Ovary (tissue), 7 donors: ENCODE measurements at regions not wholly inside any gene's neighbourhood (a gene's known extent, or its start where the extent isn't known, plus 50 kb on each side); places are given as distances from the start of the nearest gene placed in this dataset.
"Not testable (repeated sequence)": the region's sequence is repeated elsewhere in the genome, so short reads cannot be mapped to it uniquely, and the experiment has no call there.

ENCODE experiments used
- DNase-seq, 5 donors: peaks; one replicate each; pipeline ENCODE4 v3.0.0-alpha.2; 2019 to 2020
- H3K27ac ChIP-seq, 2 donors: fragments of 200-600 bp; one replicate each; pipeline versions ENCODE4 v1.5.1 to v1.8.0; 2019 to 2022
- H3K27me3 ChIP-seq: fragments of 200-600 bp; one replicate; pipeline ENCODE4 v1.8.0; 2022
- H3K36me3 ChIP-seq: fragments of 200-600 bp; sonication (generic); one replicate; pipeline ENCODE4 v1.5.1; 2019
- H3K4me1 ChIP-seq: one replicate; pipeline ENCODE4 v1.8.1; 2013; ENCODE audit warnings: mild to moderate bottlenecking, moderate library complexity; ENCODE audit not compliant: insufficient read depth
- H3K4me3 ChIP-seq: fragments of 200-600 bp; sonication (generic); one replicate; pipeline ENCODE4 v1.5.1; 2017
- H3K9me3 ChIP-seq, 2 donors: fragments of 200-600 bp in 1 of 2; sonication (generic) in 1 of 2; one replicate each; pipeline versions ENCODE4 v1.5.1 to v1.8.1; 2013 to 2019; ENCODE audit warnings: mild to moderate bottlenecking in 1 of 2, moderate library complexity in 1 of 2
- EP300 ChIP-seq: sonication (generic); formaldehyde crosslinking; IDR thresholded peaks from one replicate; pipeline ENCODE4 v1.6.1; 2017; ENCODE audit warnings: antibody characterized with exemption
- POLR2A ChIP-seq: fragments of 450-650 bp; IDR thresholded peaks from one replicate; pipeline ENCODE4 v1.6.1; 2017; ENCODE audit warnings: antibody characterized with exemption, mild to moderate bottlenecking, moderate library complexity
- WGBS, 3 donors: extraction: QIAGEN DNeasy Blood & Tissue Kit in 1 of 3; methylation state at CpG; one replicate each; pipeline versions ENCODE4 v1.1.5 to v1.1.7; 2013 to 2017; 5-methylcytosine and 5-hydroxymethylcytosine counted together
- intact Hi-C, 4 donors: fragments of 100-400 bp; cut with DNase I; formaldehyde crosslinking; loops; one replicate each; pipeline versions ENCODE4 v1.11.0 to v1.15.1; 2022 to 2023
- TF ChIP-seq, protein P1 (sequence below), 3 donors: fragments of 450-650 bp in 2 of 3; fragments of 200-600 bp in 1 of 3; IDR thresholded peaks; one replicate each; pipeline versions ENCODE4 v1.5.1 to v1.8.0; 2016 to 2022; ENCODE audit warnings: antibody characterized with exemption in 3 of 3, mild to moderate bottlenecking in 1 of 3
- donor health status: DM: no; HTN: no; CAD: no; lungs with moderate emphysema.
- donor health status: DM: no; HTN: no; CAD: no.
- donor health status: Bipolar disorder and iron deficiency.
- donor health status: DM: no; HTN: no; CAD: no.
- donor health status: DM: yes; HTN: yes; CAD: no.

DNA sequence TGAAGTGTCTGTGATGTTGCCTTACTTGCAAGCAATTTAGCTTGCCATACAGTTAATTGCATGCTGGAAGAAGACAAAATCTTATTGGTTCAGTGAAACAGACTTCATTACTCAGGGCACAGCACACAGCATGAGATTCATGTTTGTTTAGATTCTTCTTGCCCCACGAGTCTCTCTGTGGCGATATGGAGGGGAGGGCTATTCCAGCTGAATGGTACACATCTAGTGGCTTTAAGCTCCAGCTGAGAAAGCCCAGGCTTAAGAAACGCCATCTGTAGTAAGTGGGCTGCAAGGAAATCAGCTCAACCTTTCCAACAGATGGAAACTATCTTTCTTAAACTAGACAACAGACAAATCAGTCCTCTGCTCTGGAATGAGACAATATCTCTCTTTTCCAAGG is 1022.0 kb downstream of the NCAM2 start:
- no peak for DNase-seq
- H3K4me1 ChIP-seq: no peaks in the 10 kb centered on the region
- no peak overlapping the region for H3K27ac ChIP-seq
- TF ChIP-seq, protein P1, sequence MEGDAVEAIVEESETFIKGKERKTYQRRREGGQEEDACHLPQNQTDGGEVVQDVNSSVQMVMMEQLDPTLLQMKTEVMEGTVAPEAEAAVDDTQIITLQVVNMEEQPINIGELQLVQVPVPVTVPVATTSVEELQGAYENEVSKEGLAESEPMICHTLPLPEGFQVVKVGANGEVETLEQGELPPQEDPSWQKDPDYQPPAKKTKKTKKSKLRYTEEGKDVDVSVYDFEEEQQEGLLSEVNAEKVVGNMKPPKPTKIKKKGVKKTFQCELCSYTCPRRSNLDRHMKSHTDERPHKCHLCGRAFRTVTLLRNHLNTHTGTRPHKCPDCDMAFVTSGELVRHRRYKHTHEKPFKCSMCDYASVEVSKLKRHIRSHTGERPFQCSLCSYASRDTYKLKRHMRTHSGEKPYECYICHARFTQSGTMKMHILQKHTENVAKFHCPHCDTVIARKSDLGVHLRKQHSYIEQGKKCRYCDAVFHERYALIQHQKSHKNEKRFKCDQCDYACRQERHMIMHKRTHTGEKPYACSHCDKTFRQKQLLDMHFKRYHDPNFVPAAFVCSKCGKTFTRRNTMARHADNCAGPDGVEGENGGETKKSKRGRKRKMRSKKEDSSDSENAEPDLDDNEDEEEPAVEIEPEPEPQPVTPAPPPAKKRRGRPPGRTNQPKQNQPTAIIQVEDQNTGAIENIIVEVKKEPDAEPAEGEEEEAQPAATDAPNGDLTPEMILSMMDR (IDR thresholded peaks at IDR 0.05): no peak
- TF ChIP-seq POLR2A (no peak), EP300 (no peak)
- intact Hi-C loops: no loop called here
- H3K4me3 ChIP-seq: no peak overlapping the region
- no peaks in the 10 kb centered on the region for H3K27me3 ChIP-seq
- 23 to 52% (median 26%) methylated on average over 3 of the region's 3 CpGs for WGBS, 3 donors
- no peaks in the 10 kb centered on the region for H3K36me3 ChIP-seq
- H3K9me3 ChIP-seq: no peaks in the 10 kb centered on the region

DNA sequence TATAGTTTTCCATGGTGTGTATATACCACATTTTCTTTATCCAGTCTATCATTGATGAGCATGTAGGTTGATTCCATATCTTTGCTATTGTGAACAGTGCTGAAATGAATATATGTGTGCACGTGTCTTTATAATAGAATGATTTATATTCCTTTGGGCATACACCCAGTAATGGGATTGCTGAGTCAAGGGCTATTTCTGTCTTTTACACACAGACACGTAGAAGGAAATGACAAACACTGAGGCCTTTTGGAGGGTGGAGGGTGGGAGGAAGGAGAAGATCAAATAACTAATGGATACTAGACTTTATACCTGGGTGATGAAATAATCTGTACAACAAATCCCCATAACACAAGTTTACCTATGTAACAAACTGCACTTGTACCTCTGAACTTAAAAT is 1025.7 kb downstream of the NCAM2 start:
- H3K4me3 ChIP-seq, intact Hi-C loops, DNase-seq, H3K4me1 ChIP-seq, H3K36me3 ChIP-seq, H3K9me3 ChIP-seq, H3K27me3 ChIP-seq, H3K27ac ChIP-seq: not testable (repeated sequence)
- 70 to 80% (median 72%) methylated on average over 2 of the region's 2 CpGs for WGBS, 3 donors

DNA sequence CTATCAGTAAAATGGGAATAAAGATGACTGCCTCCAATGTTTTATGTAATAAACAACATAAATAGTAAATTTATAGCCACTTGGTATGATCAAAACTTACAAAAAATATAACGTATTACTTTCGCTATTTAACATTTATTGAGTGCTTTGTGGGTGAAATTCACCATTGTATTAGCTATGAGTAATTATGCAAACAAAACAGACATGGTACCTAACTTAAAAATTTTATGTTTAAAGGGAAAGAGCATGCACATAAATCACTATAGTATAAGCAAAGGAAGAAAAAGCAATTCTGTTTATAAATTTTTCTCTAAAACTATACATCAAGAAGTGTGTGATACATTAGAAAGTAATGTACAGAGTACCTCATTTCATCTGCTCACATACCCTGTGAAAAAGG is 1046.2 kb downstream of the NCAM2 start:
- H3K36me3 ChIP-seq: no peaks in the 10 kb centered on the region
- no peak for DNase-seq
- intact Hi-C loops: no loop called here
- H3K27ac ChIP-seq: no peak overlapping the region
- TF ChIP-seq, protein P1 (IDR thresholded peaks at IDR 0.05): no peak
- TF ChIP-seq POLR2A (no peak), EP300 (no peak)
- WGBS, 3 donors: 83 to 88% (median 87%) methylated on average over 2 of the region's 2 CpGs
- H3K4me3 ChIP-seq: no peak overlapping the region
- H3K9me3 ChIP-seq: no peaks in the 10 kb centered on the region
- H3K27me3 ChIP-seq: no peaks in the 10 kb centered on the region
- H3K4me1 ChIP-seq: no peaks in the 10 kb centered on the region

DNA sequence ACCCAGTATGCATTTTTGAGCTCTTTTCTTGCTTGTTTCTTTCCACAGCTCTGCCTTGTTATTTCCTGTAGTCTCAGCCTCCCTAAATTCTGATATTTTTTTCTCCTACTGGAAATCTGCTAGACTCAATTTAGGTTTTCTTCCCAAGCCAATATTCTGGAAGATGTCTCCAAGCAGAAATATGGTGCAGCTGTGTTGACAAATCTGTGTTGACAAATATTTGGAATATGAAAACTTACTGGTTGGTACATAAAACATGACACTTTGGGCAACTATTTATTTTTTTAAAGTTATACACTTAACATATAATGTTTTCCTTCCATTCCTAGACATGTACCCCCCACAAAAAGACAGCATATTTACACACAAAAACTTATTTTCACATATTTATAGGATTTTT is 1048.4 kb downstream of the NCAM2 start:
- DNase-seq: no peak
- H3K4me1 ChIP-seq: no peaks in the 10 kb centered on the region
- no peaks in the 10 kb centered on the region for H3K36me3 ChIP-seq
- no peak overlapping the region for H3K4me3 ChIP-seq
- no peaks in the 10 kb centered on the region for H3K27me3 ChIP-seq
- H3K9me3 ChIP-seq: no peaks in the 10 kb centered on the region
- H3K27ac ChIP-seq: no peak overlapping the region
- no peak for TF ChIP-seq POLR2A
- TF ChIP-seq, protein P1 (IDR thresholded peaks at IDR 0.05): no peak
- no peak for TF ChIP-seq EP300
- intact Hi-C loops: no loop called here

DNA sequence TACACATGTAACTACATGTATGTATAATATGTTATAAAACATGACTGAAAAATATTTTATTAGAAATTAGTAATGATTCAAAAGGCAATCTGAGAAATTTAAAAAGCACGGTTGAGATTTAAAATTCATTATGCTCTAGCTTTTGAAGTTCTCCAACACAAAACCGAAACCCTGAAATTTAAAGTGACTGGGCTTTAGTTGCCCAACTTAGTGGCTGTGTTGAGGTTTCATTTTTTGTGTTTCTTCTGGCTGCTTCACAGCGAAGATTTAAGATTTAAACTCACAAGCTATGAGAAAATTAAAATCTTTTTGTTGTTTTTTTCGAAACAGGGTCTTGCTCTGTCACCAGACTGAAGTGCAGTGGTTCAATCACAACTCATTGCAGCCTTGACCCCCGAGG is 1058.7 kb downstream of the NCAM2 start:
- no peak overlapping the region for H3K27ac ChIP-seq
- no peaks in the 10 kb centered on the region for H3K4me1 ChIP-seq
- no peaks in the 10 kb centered on the region for H3K9me3 ChIP-seq
- WGBS, 3 donors: 76 to 85% (median 81%) methylated on average over 5 of the region's 5 CpGs
- TF ChIP-seq EP300 (no peak), POLR2A (no peak)
- TF ChIP-seq, protein P1 (IDR thresholded peaks at IDR 0.05): no peak
- no peaks in the 10 kb centered on the region for H3K36me3 ChIP-seq
- intact Hi-C loops: no loop called here
- no peak overlapping the region for H3K4me3 ChIP-seq
- no peak for DNase-seq
- no peaks in the 10 kb centered on the region for H3K27me3 ChIP-seq
